WTC11 (cell line): ENCODE measurements at regions not wholly inside any gene's neighbourhood (a gene's known extent, or its start where the extent isn't known, plus 50 kb on each side); places are given as distances from the start of the nearest gene placed in this dataset.

Experiments used
- ATF6 ChIP-seq: sonication (generic); formaldehyde crosslinking; IDR thresholded peaks from 2 replicates; pipeline ENCODE4 v1.8.1; 2023; ENCODE audit warnings: mild to moderate bottlenecking, missing genetic modification reagents
- CREM ChIP-seq: sonication (generic); formaldehyde crosslinking; IDR thresholded peaks from 2 replicates; pipeline ENCODE4 v1.8.1; 2022; ENCODE audit warnings: mild to moderate bottlenecking, missing genetic modification reagents, moderate library complexity
- CTCF ChIP-seq: fragments of 200-600 bp; IDR thresholded peaks from 2 replicates; pipeline ENCODE4 v1.8.0; 2022; ENCODE audit warnings: antibody characterized with exemption
- ESRRA ChIP-seq: sonication (generic); formaldehyde crosslinking; IDR thresholded peaks from 2 replicates; pipeline ENCODE4 v1.8.1; 2022; ENCODE audit warnings: mild to moderate bottlenecking, missing genetic modification reagents, borderline replicate concordance
- FOXP4 ChIP-seq: sonication (generic); formaldehyde crosslinking; IDR thresholded peaks from 2 replicates; pipeline ENCODE4 v1.8.0; 2022; ENCODE audit warnings: mild to moderate bottlenecking, missing genetic modification reagents
- KAT7 ChIP-seq: sonication (generic); formaldehyde crosslinking; IDR thresholded peaks from 2 replicates; pipeline ENCODE4 v1.8.1; 2023; ENCODE audit warnings: missing genetic modification reagents, mild to moderate bottlenecking, borderline replicate concordance
- NFE2L1 ChIP-seq: sonication (generic); formaldehyde crosslinking; IDR thresholded peaks from 2 replicates; pipeline ENCODE4 v1.8.1; 2023; ENCODE audit warnings: missing genetic modification reagents
- RELA ChIP-seq: sonication (generic); formaldehyde crosslinking; IDR thresholded peaks from 2 replicates; pipeline ENCODE4 v1.8.1; 2022; ENCODE audit warnings: missing genetic modification reagents, mild to moderate bottlenecking, borderline replicate concordance
- SMAD3 ChIP-seq: sonication (generic); formaldehyde crosslinking; IDR thresholded peaks from 2 replicates; pipeline ENCODE4 v1.8.0; 2022; ENCODE audit warnings: missing genetic modification reagents, mild to moderate bottlenecking, borderline replicate concordance
- SP1 ChIP-seq: sonication (generic); formaldehyde crosslinking; conservative IDR thresholded peaks from 2 replicates; pipeline ENCODE4 v1.8.1; 2022; ENCODE audit warnings: missing genetic modification reagents
- USF2 ChIP-seq: sonication (generic); formaldehyde crosslinking; IDR thresholded peaks from 2 replicates; pipeline ENCODE4 v1.8.1; 2023; ENCODE audit warnings: mild to moderate bottlenecking, missing genetic modification reagents, moderate library complexity
- ZNF512 ChIP-seq: sonication (generic); formaldehyde crosslinking; IDR thresholded peaks from 2 replicates; pipeline ENCODE4 v1.8.1; 2022; ENCODE audit warnings: missing genetic modification reagents, borderline replicate concordance
- TF ChIP-seq, protein P1 (sequence below): sonication (generic); formaldehyde crosslinking; IDR thresholded peaks from 2 replicates; pipeline ENCODE4 v1.8.1; 2023; ENCODE audit warnings: mild to moderate bottlenecking, missing genetic modification reagents, borderline replicate concordance
- TF ChIP-seq, protein P2 (sequence below): sonication (generic); formaldehyde crosslinking; conservative IDR thresholded peaks from 2 replicates; pipeline ENCODE4 v1.8.1; 2022; ENCODE audit warnings: mild to moderate bottlenecking, missing genetic modification reagents

GRCh38 chr3:181941250-181941649 is 229.5 kb downstream of the SOX2 start:
- TF ChIP-seq ZNF512 (CRISPR knock-in tag), result no peak
- no peak for TF ChIP-seq CTCF
- no peak for TF ChIP-seq USF2 (CRISPR knock-in tag)
- TF ChIP-seq NFE2L1 (CRISPR knock-in tag), result no peak
- TF ChIP-seq, protein P1, sequence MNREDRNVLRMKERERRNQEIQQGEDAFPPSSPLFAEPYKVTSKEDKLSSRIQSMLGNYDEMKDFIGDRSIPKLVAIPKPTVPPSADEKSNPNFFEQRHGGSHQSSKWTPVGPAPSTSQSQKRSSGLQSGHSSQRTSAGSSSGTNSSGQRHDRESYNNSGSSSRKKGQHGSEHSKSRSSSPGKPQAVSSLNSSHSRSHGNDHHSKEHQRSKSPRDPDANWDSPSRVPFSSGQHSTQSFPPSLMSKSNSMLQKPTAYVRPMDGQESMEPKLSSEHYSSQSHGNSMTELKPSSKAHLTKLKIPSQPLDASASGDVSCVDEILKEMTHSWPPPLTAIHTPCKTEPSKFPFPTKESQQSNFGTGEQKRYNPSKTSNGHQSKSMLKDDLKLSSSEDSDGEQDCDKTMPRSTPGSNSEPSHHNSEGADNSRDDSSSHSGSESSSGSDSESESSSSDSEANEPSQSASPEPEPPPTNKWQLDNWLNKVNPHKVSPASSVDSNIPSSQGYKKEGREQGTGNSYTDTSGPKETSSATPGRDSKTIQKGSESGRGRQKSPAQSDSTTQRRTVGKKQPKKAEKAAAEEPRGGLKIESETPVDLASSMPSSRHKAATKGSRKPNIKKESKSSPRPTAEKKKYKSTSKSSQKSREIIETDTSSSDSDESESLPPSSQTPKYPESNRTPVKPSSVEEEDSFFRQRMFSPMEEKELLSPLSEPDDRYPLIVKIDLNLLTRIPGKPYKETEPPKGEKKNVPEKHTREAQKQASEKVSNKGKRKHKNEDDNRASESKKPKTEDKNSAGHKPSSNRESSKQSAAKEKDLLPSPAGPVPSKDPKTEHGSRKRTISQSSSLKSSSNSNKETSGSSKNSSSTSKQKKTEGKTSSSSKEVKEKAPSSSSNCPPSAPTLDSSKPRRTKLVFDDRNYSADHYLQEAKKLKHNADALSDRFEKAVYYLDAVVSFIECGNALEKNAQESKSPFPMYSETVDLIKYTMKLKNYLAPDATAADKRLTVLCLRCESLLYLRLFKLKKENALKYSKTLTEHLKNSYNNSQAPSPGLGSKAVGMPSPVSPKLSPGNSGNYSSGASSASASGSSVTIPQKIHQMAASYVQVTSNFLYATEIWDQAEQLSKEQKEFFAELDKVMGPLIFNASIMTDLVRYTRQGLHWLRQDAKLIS (CRISPR knock-in tag), result no peak
- no peak for TF ChIP-seq SP1 (CRISPR knock-in tag)
- no peak for TF ChIP-seq ATF6 (CRISPR knock-in tag)
- no peak for TF ChIP-seq ESRRA (CRISPR knock-in tag)
- TF ChIP-seq RELA, result no peak
- TF ChIP-seq, protein P2, sequence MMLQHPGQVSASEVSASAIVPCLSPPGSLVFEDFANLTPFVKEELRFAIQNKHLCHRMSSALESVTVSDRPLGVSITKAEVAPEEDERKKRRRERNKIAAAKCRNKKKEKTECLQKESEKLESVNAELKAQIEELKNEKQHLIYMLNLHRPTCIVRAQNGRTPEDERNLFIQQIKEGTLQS (CRISPR knock-in tag), result no peak
- TF ChIP-seq SMAD3, result no peak
- TF ChIP-seq CREM (CRISPR knock-in tag), result no peak
- TF ChIP-seq KAT7 (CRISPR knock-in tag), result no peak
- TF ChIP-seq FOXP4, result no peak
